HG03060 (cell line): ENCODE measurements at regions not wholly inside any gene's neighbourhood (a gene's known extent, or its start where the extent isn't known, plus 50 kb on each side); places are given as distances from the start of the nearest gene placed in this dataset.
"Not testable (repeated sequence)": the region's sequence is repeated elsewhere in the genome, so short reads cannot be mapped to it uniquely, and the experiment has no call there.

Experiments
- ATAC-seq: cut with Tn5 transposase; IDR thresholded peaks from one replicate; pipeline ENCODE4 v1.9.1; 2021; ENCODE audit warnings: low read depth, moderate number of reproducible peaks; ENCODE audit not compliant: unreplicated experiment

DNA sequence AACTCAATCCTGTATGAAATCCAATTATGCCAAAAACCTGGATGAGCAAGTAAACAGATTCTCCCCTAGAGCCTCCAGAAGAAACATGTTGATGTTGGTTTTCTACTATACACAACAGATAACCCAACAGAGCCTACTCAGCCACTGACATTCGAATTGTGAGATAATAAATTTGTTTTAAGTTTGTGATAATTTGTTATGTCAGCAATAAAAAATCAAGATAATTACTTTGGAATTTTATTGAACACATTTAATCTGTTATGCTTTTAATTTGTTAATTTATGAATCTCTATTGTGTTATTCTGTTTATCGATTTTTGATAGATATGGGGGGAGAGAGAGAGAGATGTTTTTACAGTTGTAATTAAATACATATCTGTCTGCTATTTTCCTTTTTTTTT, 1016.1 kb upstream of the PCDH7 start:
- ATAC-seq = no peak

- ATAC-seq = no peak
Observed at GRCh38 chr4:29708473-29708872, 1011.7 kb upstream of the PCDH7 start.

- ATAC-seq = no peak
Observed at GRCh38 chr4:29710519-29710918, 1009.6 kb upstream of the PCDH7 start.

DNA sequence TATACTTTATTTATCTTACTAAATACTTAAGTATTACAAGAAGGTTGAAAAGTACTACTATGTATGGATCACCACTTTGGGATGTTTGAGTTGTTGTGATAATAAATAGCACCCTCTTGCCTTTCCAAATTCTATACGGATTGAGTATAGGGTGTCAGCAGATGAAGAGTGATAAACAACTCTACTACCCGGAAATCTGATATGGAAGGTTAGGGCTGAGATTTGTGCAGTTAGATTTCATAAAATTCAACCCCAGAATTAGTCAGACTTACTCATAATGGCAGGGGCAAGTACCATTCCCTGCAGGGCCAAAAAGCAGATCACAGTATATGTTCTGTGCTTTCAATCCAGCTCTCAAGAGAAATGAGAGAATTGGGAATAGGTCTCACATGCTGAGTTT, 1008.9 kb upstream of the PCDH7 start:
- no peak for ATAC-seq

DNA sequence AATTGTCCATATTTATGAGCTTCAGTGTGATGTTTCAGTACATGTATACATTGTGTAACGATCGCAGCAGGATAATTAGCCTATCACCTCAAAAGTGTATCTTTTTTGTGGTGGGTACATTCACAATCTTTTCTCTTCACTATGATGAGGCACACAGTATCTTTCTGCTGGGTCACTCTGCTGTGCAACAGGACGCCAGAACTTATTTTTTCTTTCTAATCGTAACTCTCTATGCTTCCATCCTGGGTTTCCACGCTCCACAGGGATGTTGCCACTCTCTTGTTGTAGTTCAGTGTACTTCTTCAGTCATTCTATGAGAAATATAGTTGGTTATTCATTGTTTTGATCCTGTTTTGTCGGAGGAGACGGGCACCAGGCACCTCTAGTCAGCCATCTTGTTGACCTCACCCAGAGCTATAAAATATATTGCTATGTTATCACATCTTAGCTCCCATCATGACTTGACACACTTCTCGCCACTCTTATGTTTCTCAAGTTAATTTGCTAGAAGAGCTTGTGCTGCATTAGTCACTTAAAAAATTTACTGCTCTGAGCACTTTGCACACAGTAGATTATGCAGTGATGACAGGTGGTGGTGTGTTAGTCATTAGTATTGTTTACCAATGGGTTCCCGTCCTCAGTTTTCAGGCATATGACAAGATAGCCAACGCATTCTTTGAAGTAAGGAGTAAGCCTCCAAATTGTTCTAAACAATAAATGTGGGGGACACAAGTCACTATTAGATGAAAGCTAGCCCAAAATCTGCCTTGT, 1002.7 kb upstream of the PCDH7 start:
- ATAC-seq = no peak

DNA sequence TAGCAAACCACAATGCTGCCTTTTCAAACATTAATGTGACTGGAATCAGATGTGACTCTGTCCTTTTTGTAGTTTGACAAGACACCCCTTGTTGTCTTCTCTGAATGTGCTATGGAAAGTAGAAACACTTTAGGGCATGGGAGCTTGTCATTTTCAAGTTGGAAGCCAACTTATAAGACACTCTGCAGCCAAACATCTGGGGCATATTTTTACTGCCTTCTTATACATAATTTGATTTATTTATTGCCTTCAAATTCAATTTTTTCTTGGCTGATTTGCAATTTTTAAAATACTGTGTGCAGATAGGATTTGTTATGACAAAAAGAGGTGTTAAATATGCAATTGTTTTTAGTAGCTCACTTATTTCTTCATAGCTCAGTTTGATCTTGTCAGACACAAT, 1002.0 kb upstream of the PCDH7 start:
- no peak for ATAC-seq

DNA sequence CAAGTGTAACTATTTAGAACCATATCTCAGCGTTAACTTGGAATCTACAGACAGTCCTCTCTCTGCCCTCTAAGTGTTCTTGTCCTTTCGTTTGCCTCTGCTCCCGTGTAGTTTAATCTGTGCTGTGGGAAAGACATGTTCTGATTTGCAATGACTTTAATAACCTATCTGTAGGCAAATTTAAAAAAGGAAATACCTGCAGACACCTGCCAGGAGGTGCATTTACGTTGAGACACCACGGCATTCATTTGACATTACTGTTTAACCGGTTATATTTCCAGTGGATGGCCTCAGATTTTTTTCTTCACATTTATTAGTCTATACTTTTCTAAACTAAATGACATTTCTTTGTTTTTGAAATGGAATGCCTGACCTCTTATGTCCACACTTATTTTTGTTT, 997.9 kb upstream of the PCDH7 start:
- ATAC-seq = no peak

- no peak for ATAC-seq
Observed at GRCh38 chr4:29726938-29727337, 993.2 kb upstream of the PCDH7 start.

GRCh38 chr4:29734343-29735213, 985.6 kb upstream of the PCDH7 start:
- ATAC-seq = no peak

- ATAC-seq = no peak
Observed at GRCh38 chr4:29756966-29757365, 963.2 kb upstream of the PCDH7 start.

DNA sequence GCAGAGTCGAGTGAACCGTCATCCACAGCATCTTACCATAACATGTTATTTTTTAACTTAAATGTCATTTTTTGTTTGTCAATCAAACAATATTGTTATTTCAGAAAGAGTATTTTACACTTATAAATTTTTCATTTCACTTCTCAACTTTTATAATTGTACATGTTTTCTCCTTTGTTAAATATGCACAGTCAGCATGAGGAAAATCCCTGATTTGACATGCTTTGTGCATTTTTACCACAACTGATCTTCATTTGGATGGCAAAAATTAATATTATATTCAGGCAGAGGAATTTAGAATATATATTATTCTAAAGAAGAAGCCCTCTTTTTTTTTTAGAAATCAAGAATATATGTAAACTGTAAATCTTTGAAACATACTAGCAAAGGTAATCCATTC, 958.0 kb upstream of the PCDH7 start:
- no peak for ATAC-seq

- ATAC-seq = no peak
Observed at GRCh38 chr4:29770627-29771026, 949.5 kb upstream of the PCDH7 start.

- not testable (repeated sequence) for ATAC-seq
Observed at GRCh38 chr4:29788123-29788522, 932.0 kb upstream of the PCDH7 start.

DNA sequence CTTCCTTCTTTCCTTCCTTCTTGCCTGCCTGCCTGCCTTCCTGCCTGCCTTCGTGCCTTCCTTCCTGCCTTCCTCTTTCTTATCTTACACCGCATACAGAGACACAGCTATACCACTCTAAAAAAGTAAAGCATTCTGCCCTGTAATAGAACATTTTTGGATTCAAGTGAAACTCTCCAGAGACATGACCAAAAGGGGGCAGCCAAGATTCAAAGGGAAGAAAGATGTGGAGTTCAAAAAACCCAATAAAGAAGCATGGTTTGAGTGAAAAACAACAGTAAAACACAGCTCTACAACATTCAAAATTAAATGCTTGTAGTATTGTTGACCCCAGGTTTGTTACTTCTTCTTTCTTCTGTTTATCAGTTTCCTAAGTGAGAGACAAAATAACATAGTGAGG, 914.9 kb upstream of the PCDH7 start:
- no peak for ATAC-seq

DNA sequence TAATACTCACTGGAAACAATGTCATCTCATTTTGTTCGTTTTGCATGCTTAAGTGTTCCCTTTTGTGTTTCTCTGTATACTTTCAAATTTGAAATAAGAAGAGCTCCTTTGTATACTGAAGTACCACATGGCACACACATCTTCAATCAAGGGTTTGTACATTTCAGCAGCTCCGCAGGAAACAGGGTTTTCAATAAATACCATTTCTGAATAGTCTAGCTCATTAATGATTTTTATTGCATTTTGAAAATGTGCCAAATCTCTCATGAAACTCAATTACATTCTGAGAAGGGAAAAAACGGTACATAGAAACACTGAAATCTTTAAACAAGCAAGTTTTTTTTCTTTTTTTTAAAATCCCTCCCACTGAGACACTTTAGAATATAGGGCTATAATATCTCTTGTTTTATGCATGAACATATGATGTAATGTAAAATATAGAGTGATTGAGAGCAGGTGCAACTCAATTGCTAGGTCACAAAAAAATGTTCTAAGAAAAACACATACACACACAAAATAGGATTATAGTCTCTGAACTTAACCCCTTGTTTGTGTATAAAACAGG, 914.2 kb upstream of the PCDH7 start:
- ATAC-seq = no peak

GRCh38 chr4:29817961-29818360, 902.2 kb upstream of the PCDH7 start:
- ATAC-seq = no peak

DNA sequence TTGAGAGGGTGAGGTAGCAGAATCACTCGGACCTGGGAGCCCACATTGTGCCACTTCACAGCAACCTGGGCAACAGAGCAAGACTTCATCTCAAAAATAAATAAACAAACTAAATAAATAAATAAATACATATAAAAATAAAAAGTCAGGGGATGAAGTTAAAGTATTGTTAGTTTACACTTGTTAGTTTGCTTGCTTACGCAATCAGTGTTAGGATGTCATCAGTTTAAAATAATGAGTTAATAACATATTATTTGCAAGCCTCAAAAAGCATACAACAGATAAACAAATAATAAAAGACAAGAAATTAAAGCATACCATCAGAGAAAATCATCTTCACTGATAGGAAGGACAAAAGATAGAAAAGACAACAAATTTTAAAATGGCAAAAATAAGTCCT, 891.1 kb upstream of the PCDH7 start:
- no peak for ATAC-seq

DNA sequence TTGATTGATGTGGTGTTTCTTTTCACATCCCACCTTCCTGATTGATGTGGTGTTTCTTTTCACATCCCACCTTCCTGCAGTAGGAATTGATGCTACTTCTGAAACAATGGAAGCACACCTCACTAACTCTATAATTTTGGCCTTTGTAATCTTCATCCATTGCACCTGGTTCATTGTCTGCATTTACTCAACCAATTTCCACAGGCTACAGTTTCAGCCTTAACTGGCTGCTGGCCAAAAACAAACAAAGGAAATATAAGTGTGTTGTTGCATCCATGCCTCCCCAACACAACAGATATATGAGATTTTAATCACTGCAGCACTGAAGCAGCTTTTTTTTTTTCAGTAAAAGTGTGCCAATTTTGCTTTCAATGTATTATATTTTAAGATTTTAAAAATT, 867.6 kb upstream of the PCDH7 start:
- ATAC-seq = no peak

GRCh38 chr4:29853833-29854232, 866.3 kb upstream of the PCDH7 start:
- ATAC-seq = no peak

DNA sequence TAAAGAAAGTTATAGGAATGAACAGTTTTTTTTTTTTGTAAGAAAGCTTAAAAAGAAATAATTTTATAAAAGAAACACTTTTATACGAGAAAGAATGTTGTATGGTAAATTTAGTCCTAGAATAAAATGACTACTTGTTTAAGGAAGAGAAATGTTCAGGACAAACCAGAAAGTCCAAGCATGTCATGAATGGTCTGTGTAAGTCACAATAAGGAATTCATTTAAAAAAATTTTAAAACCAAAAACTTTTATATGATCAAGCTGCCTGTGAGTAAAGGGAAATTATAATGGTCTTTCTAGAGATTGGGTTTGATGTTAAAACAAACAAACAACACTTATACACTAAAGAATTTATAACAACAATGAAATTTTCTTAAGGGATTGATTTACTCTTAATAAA, 858.9 kb upstream of the PCDH7 start:
- ATAC-seq = no peak

DNA sequence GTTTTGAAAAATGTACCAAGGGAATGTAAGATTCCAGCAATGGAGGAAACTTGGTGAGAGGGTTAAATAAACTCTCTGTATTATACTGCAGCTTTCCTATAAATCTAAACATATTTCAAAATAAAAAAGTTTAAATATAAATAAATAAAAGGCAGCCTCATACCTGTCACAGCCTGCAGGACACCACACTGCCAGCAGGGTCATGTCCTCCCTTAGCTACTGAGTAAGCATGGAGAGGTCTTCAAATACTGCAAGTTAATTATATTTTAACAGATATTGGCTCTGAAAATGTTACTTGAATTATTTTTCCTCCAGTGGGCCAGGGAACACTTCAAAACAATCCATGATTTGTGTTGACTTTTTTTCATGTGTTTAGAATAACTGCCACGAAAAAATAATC, 852.8 kb upstream of the PCDH7 start:
- no peak for ATAC-seq

- no peak for ATAC-seq
Observed at GRCh38 chr4:29900336-29900735, 819.8 kb upstream of the PCDH7 start.
